Glomerular endothelial cell (primary cell): ENCODE measurements at regions not wholly inside any gene's neighbourhood (a gene's known extent, or its start where the extent isn't known, plus 50 kb on each side); places are given as distances from the start of the nearest gene placed in this dataset.

Source experiments
- DNase-seq: peaks from one replicate; pipeline ENCODE4 v3.0.0-alpha.2; 2011; ENCODE audit warnings: low read depth, low spot score; ENCODE audit errors: extremely low read depth

GRCh38 chr16:5551909-5552308 is 454.3 kb upstream of the EEF2KMT start:
- no peak for DNase-seq

GRCh38 chr16:5549802-5550201 is 452.2 kb upstream of the EEF2KMT start:
- DNase-seq, result no peak

DNA sequence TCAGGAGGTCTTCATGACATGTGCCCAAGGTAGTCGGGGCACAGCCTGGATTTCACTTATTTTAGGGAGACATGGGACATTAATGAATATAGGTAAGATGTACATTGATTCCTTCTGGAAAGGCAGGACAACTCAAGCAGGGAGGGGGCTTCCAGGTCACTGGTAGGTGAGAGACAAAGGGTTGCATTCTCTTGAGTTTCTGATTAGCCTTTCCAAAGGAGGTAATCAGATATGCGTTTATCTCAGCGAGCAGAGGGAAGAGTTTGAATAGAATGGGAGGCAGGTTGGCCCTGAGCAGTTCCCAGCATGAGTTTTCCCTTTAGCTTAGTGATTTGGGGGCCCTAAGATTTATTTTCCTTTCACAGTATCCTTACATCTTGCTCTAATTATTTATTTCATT is 443.8 kb upstream of the EEF2KMT start:
- DNase-seq, result no peak

GRCh38 chr16:5537347-5537746 is 439.8 kb upstream of the EEF2KMT start:
- DNase-seq, result no peak

DNA sequence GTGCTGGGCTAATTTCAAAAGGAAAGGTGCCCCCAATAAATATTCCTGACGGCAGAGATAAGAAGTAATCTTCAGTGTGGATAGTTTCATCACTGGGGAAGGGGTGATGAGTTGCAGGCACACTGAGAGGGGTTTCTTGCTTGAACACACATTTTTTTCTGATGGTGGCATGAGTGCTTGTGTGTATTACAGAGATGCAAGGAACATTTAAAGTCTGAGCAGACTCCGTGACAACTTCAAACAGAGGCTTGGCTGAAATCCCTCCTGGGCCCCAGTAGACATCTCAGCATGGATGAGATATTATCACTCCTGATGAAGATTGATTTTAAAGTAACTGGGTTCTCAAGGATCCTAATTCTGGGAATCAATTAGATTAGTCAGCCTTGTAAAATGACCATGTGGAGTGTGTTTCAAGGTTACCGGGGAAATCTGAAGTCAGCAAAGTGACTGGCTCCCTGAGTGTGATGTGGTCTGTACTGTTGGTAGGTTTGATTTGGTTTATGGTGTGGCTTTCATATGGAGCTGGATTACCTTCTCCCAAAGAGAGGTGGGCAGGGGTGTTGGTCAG is 435.8 kb upstream of the EEF2KMT start:
- DNase-seq, result no peak

GRCh38 chr16:5527817-5528216 is 430.2 kb upstream of the EEF2KMT start:
- no peak for DNase-seq

- no peak for DNase-seq
These were observed 429.2 kb upstream of the EEF2KMT start for GRCh38 chr16:5526826-5527225.

GRCh38 chr16:5523829-5524228 is 426.2 kb upstream of the EEF2KMT start:
- DNase-seq, result no peak

GRCh38 chr16:5516115-5516514 is 418.5 kb upstream of the EEF2KMT start:
- DNase-seq, result no peak

GRCh38 chr16:5512014-5512413 is 414.4 kb upstream of the EEF2KMT start:
- no peak for DNase-seq

GRCh38 chr16:5510819-5511370 is 413.3 kb upstream of the EEF2KMT start:
- no peak for DNase-seq

DNA sequence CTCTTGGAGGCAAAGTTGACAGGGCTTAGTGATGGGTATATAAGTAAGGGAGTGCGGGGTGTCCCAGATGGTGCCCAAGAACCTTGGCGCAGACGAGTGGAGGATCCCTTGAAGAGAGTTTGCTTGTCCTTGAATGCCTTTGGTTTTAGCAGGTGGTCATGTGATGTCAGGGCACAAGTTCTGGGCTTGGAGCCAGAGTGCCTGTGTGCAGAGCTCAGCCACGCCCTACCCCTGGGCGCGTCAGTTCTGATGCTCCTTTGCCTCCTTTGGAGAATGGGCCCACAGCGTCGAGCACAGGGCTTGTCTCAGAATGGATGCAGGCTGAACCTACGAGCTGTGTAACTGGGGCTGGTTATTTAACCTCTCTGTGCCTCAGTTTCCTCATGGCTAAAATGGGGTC is 412.2 kb upstream of the EEF2KMT start:
- no peak for DNase-seq

- no peak for DNase-seq
These were observed 411.7 kb upstream of the EEF2KMT start for GRCh38 chr16:5509336-5509735.

GRCh38 chr16:5508371-5508770 is 410.8 kb upstream of the EEF2KMT start:
- no peak for DNase-seq

- DNase-seq, result no peak
These were observed 408.4 kb upstream of the EEF2KMT start for GRCh38 chr16:5506021-5506420.

DNA sequence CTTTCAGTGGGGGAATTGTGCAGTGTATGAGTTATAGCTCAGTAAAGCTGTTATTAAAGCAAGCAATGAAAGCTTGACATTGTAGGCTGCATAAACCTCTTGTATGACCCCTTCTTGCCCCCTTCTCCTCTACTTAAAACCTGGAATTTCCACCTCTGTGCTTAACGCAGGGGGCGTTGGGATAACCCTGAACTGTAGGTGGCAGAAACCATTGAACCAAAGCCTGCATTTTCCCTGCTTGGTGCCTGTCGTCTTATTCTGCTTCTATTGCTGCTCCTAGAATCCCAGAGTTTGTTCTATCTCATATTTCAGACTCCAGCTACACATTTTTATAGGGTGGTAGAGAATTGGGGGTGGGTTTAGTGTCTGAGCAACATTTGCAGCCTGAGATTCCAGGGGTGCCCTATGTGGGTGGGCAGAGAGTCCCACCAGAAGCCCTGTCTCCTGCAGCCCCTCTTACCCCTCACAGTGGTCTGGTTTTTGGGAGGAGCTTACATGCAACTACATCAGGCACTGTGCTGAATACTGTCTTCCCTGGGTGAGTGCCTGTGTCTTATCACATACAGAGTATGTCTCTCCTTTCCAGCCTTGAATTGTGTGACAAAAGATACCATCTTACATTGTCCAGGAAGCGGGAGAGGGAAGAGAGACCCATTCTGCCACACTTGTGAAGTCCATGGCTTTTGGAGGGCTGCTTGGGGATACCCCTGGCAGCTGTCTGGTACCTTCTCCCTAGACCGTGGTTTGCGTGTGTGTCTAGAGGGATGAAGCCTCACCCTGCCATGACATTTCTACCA is 407.7 kb upstream of the EEF2KMT start:
- DNase-seq, result no peak

GRCh38 chr16:5504064-5504781 is 406.6 kb upstream of the EEF2KMT start:
- no peak for DNase-seq

GRCh38 chr16:5502944-5503343 is 405.3 kb upstream of the EEF2KMT start:
- no peak for DNase-seq

DNA sequence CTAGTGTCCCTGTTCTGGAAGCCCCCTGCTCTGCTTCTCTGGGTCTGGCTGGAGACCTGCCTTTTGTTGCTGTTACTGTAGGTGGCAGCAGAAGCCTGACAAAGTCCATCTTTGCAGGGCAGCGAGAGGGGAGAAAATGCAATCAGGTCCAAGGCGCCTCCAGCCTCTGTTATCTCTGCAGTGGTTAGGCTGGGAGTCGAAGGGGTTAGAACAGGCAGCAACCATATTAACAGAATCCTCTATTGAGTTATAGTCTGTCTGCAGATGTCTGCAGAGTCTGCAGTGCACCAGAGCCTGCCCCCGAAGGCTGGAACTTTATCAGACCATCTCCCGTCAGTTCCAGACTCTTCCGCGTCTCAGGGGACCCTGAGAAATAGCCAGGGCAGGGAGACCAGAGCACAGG is 404.9 kb upstream of the EEF2KMT start:
- DNase-seq, result no peak

GRCh38 chr16:5500526-5500925 is 402.9 kb upstream of the EEF2KMT start:
- no peak for DNase-seq

DNA sequence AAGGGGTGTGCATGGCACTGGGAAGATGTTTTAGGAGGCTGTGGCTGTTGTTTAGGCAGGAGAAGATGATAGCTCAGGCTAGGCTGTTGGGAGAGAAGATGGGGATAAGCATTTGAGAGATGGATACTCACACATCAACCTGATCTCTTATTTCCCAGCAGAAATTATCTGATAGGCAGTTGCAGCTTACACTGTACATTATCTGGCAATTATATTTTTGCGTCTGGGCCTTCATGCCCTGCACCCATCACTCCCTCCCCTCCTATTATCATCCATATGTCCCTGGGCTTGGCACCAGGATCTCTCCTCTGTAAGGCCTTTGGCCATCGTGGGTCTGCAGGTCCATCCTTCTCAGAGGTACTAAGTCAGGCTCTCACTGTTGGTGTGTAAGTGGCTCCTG is 401.0 kb upstream of the EEF2KMT start:
- no peak for DNase-seq

GRCh38 chr16:5496013-5496412 is 398.4 kb upstream of the EEF2KMT start:
- DNase-seq, result no peak
